DMS53 treated with DMSO at 0.1 percent for 48 hours (cell line): ENCODE measurements at regions not wholly inside any gene's neighbourhood (a gene's known extent, or its start where the extent isn't known, plus 50 kb on each side); places are given as distances from the start of the nearest gene placed in this dataset.
A peak's percentile ranks its signal among the peaks of the same experiment; 100 is the strongest.

ENCODE experiments used
- DNase-seq: peaks from one replicate; lab custom pipeline; 2025; ENCODE audit not compliant: unreplicated experiment; lab: John Stamatoyannopoulos, UW

GRCh38 chrX:143800150-143800549 is 79.6 kb upstream of the SPANXN2 start:
- DNase-seq, result no peak

GRCh38 chrX:143788265-143788664 is 67.7 kb upstream of the SPANXN2 start:
- peak; percentile 51 for DNase-seq

GRCh38 chrX:143787341-143787740 is 66.8 kb upstream of the SPANXN2 start:
- no peak for DNase-seq

- no peak for DNase-seq
Measured at GRCh38 chrX:143781103-143781502, 60.6 kb upstream of the SPANXN2 start.
